ENCODE measurements at regions not wholly inside any gene's neighbourhood (a gene's known extent, or its start where the extent isn't known, plus 50 kb on each side); places are given as distances from the start of the nearest gene placed in this dataset.

DNA sequence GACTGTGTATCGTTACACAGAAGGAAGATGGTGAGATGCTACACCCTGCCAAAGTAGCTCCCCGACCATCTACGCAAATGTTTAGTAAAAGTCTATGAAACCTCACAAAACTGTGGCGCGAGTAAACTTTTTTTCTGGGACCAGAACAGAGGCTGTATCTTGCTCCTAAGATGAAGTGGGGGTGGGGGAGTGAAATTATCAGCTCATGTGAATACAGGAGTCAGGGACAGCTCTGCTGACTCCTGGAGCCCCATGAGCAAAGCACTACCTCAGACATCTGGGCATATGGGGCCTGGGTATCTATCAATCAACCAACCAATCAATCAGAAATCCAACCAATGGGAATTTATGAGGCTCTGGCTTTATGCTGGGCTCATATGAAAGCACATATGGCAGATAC, 138.6 kb upstream of the RANBP3L start:
- TF ChIP-seq, protein P1, sequence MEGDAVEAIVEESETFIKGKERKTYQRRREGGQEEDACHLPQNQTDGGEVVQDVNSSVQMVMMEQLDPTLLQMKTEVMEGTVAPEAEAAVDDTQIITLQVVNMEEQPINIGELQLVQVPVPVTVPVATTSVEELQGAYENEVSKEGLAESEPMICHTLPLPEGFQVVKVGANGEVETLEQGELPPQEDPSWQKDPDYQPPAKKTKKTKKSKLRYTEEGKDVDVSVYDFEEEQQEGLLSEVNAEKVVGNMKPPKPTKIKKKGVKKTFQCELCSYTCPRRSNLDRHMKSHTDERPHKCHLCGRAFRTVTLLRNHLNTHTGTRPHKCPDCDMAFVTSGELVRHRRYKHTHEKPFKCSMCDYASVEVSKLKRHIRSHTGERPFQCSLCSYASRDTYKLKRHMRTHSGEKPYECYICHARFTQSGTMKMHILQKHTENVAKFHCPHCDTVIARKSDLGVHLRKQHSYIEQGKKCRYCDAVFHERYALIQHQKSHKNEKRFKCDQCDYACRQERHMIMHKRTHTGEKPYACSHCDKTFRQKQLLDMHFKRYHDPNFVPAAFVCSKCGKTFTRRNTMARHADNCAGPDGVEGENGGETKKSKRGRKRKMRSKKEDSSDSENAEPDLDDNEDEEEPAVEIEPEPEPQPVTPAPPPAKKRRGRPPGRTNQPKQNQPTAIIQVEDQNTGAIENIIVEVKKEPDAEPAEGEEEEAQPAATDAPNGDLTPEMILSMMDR (IDR thresholded peaks at IDR 0.05; ENCODE audit: unreplicated experiment in 3 of 3), result no peak
- no peaks in the 10 kb centered on the region for H3K9me3 Mint-ChIP-seq
- peaks cover 23% of the 10 kb centered on the region for H3K4me1 Mint-ChIP-seq
- no peaks in the 10 kb centered on the region for H3K27me3 Mint-ChIP-seq (ENCODE audit: low read depth)
- no peak overlapping the region for H3K4me3 Mint-ChIP-seq
- no peaks in the 10 kb centered on the region for H3K36me3 Mint-ChIP-seq (ENCODE audit: low read depth)
- peak overlapping the region in 2 of 3 experiments; percentile 24 to 56 for H3K27ac Mint-ChIP-seq

DNA sequence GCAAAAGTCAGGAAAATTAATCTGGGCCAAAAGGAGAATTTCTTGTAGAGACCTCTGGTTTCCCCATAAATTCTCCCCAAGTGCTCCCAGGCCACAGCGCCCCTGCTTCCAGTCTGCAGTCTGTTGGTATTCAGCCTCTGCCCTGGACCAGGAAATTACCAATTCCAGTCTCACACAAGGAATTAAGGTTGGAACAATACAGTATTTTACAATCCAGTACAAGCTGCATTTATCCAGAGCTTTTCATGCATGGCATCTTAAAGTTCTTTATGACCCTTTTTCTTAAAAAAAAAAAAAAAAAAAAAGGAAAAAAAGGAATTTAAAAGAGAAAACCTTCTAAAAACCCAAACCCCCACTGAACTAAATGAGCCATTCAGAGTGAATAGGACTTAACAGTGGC, 139.6 kb upstream of the RANBP3L start:
- TF ChIP-seq, protein P1 (IDR thresholded peaks at IDR 0.05; ENCODE audit: unreplicated experiment in 3 of 3), result no peak
- no peak overlapping the region for H3K4me3 Mint-ChIP-seq
- H3K36me3 Mint-ChIP-seq (ENCODE audit: low read depth), result no peaks in the 10 kb centered on the region

DNA sequence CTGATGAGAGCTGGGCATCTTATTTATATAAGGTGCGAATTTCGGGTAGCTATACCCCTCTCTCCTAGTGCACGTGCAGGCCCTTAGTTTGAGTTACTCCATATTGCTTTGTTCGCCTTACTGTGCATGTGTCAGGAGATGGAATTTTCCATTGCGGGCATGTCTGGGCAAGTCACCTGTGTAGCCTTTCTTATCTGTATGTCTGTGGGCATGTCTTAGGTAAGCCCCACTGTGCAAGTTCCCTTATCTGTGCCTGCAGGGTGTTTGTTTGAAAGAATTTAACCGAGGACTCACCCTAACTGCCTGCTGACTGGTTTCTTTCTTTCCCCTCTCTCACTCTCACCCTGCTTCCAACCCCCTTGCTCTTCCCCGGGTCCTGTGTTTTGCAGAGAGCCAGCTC, 140.7 kb upstream of the RANBP3L start:
- H3K27me3 Mint-ChIP-seq (ENCODE audit: low read depth), result no peaks in the 10 kb centered on the region
- peaks cover 23% of the 10 kb centered on the region for H3K4me1 Mint-ChIP-seq
- no peak overlapping the region for H3K4me3 Mint-ChIP-seq
- no peaks in the 10 kb centered on the region for H3K9me3 Mint-ChIP-seq
- peak overlapping the region in 1 of 3 experiments; percentile 18 for H3K27ac Mint-ChIP-seq
- no peaks in the 10 kb centered on the region for H3K36me3 Mint-ChIP-seq (ENCODE audit: low read depth)
- TF ChIP-seq, protein P1 (IDR thresholded peaks at IDR 0.05; ENCODE audit: unreplicated experiment in 3 of 3), result no peak

More for the DNA sequence above, 139.6 kb upstream of the RANBP3L start:
- no peaks in the 10 kb centered on the region for H3K27me3 Mint-ChIP-seq (ENCODE audit: low read depth)
- peaks cover 23% of the 10 kb centered on the region for H3K4me1 Mint-ChIP-seq
- peak overlapping the region in 2 of 3 experiments; percentile 24 to 56 for H3K27ac Mint-ChIP-seq
- H3K9me3 Mint-ChIP-seq, result no peaks in the 10 kb centered on the region

DNA sequence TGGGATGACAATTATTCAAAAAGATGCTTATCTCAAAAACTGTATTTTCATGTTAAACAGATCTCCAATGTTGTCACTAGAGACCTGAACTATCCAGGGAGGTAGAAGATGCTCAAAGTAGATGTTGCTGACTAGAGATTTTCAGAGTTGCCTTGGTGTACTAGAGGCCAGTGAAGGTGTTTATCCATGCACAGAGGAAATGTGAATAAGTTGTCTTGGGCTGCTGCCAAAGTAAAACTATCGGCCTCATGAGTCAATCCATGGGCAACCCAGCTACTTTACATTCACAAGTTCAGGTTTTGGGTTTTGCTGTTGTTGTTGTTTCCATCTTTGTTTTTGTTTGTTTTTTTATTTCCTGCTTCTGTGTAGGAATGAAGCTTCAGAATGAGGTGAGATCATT, 141.1 kb upstream of the RANBP3L start:
- TF ChIP-seq, protein P1 (IDR thresholded peaks at IDR 0.05; ENCODE audit: unreplicated experiment in 3 of 3), result no peak
- peaks cover 23% of the 10 kb centered on the region for H3K4me1 Mint-ChIP-seq
- no peak overlapping the region for H3K27ac Mint-ChIP-seq
- H3K9me3 Mint-ChIP-seq, result no peaks in the 10 kb centered on the region
- no peaks in the 10 kb centered on the region for H3K27me3 Mint-ChIP-seq (ENCODE audit: low read depth)
- H3K36me3 Mint-ChIP-seq (ENCODE audit: low read depth), result no peaks in the 10 kb centered on the region
- H3K4me3 Mint-ChIP-seq, result no peak overlapping the region

DNA sequence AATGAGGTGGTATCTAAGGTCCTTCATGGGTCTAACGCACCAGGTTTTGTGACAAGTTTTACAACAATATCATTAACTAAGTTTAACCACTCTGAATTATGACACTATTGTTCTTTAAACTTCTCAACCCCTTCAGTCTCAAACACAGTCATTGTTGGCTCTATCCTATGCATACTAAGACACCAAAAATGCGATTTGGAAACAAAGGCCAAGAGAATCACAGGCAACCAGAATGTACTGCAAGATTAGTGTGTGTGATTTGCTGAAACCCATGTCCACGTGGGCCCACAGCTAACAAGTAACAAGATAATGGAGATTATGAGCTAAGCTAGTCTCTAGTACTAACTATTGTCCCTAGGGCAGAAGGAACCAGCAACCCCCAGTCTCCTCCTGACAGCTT, 142.2 kb upstream of the RANBP3L start:
- H3K9me3 Mint-ChIP-seq, result no peaks in the 10 kb centered on the region

More for the DNA sequence above, 142.2 kb upstream of the RANBP3L start:
- Mint-ChIP-seq H3K36me3 (ENCODE audit: low read depth) (no peaks in the 10 kb centered on the region), H3K27ac (no peak overlapping the region), H3K4me3 (no peak overlapping the region), H3K4me1 (peaks cover 19% of the 10 kb centered on the region), H3K27me3 (ENCODE audit: low read depth) (no peaks in the 10 kb centered on the region)
- TF ChIP-seq, protein P1 (IDR thresholded peaks at IDR 0.05; ENCODE audit: unreplicated experiment in 3 of 3), result no peak

Measured in nephron (organoid).